GM18907 (cell line): ENCODE measurements at regions not wholly inside any gene's neighbourhood (a gene's known extent, or its start where the extent isn't known, plus 50 kb on each side); places are given as distances from the start of the nearest gene placed in this dataset.

Source experiments
- ATAC-seq: cut with Tn5 transposase; IDR thresholded peaks from one replicate; pipeline ENCODE4 v1.9.1; 2021; ENCODE audit warnings: mild to moderate bottlenecking, moderate library complexity; ENCODE audit not compliant: unreplicated experiment

DNA sequence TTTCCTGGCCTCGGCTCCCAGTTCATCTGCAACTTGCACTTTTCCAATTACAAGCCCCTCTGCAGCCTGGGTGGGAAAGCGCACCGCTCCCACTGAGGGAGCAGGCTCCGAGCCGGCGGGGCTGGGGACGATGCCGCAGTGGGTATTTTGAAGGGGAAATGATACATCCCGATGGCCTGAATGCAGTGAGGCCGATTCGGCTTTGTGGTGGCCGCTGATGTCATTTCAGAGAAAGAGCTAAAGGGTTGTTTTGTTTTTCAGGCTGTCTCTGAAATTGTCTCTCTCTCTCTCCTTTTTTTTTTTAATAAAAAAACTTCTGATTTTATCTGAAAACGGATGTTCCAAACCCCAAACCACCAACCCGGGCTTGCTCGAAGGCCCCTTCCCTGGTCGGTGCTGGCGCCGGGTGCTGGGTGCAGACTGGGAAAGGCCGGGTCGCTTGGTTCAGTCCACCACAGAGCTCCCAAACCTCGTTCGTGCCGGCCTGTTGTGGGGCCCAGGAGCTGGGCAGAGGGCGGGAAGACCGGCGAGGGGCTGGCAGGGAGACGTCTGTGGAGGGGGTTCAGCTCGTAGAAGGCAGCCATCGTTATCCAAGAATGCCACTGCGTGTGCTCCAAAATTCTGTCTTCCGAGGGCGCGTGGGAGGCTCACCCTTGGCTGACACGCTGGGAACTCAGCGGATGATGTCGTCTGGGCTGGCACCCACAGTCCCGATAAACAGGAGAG, 102.8 kb downstream of the FOXL1 start:
- ATAC-seq = no peak

DNA sequence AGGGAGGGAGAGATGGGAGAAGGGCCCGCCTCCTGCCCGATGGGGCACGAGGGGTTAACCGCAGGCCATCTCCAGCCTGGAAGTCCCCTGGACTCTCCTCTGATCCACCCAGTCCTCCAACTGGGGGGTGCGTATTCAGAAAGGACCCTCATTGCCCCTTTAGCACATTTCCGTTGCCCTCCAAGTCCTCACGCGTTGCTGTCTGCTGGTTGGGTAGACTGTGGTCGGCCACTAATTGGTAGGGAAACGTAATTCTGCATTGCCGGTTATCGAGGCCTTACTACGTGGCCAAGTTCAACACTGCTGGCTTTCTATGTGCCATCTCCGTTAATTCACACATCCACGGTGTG, 103.4 kb downstream of the FOXL1 start:
- ATAC-seq = no peak

DNA sequence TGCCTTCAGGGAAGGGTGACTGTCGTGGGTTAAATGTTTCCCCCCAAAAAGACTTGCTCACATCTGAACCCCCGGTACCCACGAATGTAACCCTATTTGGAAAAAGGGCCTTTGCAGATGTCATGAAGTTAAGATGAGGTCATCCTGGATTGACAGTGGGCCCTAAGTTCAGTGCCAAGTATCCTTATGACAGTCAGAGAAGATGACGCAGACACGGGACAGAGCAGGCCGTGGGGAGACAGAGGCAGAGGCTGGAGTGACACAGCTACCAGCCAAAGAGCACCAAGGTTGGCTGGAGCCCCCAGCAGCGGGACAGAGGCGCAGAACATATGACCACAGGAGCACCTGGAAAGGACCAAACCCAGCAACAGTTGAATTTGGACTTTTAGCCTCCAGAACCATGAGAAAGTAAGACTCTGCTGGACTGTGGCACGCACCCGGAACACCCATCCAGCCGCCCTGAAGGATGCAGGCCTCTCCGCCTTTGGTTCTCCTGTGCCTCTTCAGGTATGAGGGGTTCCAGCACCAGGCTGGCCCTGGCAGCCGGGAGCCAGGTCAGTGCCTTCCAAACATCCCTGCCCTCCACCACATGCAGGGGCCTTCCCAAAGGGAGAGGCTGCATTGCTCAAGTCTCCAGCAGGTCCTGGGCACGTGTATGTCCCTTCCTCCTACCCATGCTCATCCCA, 104.0 kb downstream of the FOXL1 start:
- ATAC-seq = no peak

DNA sequence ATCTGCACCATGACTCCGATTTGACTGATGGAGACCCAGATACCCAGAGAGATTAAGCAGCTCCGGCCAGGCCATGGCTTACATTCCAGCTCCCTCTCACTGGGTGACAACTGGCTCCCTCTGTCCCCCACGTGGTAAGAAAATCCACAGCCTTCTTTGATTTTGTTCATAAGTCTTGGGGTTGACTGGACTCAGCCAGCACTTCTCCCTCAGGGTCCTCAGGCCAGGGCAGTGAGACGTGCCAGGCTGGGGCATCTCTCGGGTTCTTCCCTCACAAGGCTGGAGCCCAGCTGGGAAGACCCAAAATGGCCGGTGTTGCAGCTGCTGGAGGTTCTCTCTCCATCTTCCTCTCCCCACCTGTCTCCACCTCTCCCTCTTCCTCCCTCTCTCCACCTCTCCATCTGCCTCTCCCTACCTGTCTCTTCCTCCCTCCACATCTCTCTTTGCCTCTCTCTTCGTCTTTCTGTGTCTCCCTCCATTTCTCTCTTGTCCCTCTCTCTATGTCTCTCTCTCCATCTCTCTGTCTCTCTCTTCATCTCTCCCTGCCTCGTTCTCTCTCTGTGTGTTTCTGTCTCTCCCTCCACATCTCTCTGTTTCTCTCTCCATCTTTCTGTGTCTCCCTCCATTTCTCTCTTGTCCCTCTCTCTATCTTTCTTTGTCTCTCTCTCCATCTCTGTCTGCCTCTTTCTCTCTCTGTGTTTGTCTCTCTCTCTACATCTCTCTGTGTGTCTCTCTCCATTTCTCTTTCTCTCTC, 105.3 kb downstream of the FOXL1 start:
- no peak for ATAC-seq

DNA sequence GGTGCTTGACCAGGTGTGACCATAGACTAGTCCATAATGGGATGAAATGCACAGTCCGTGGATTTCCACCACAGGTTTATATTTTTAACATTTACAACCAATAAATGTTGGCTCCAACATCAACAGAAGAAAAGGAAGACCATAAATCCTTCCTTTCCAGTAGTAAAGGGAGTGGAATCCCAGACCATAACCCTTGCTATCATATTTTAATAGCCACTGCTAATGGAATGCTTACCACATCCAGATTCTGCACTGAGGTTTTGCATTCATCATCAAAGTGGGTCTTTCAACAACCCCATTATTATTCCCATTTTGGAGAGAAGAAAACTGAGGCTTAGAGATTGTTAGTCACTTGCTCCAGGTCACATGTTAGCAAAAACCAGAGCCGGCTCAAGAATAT, 106.7 kb downstream of the FOXL1 start:
- ATAC-seq = no peak

DNA sequence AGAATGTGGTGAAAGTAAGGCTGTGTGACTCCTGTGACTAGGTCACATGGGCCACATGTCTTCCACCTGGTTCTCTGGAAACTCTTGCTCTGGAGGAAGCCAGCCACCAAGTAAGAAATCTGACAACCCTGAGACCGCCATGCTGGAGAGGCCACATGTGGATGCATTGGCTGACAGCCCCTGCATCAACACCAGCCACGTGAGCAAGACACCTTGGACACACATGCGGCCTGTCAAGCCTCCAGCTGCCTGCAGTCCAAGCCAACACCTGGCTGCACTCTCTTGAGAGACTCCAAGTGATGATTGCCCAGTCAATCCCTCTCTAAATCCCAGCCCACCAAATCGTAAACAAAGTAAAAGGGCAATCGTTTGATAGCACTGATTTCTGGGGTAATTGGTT, 112.6 kb downstream of the FOXL1 start:
- ATAC-seq = no peak

DNA sequence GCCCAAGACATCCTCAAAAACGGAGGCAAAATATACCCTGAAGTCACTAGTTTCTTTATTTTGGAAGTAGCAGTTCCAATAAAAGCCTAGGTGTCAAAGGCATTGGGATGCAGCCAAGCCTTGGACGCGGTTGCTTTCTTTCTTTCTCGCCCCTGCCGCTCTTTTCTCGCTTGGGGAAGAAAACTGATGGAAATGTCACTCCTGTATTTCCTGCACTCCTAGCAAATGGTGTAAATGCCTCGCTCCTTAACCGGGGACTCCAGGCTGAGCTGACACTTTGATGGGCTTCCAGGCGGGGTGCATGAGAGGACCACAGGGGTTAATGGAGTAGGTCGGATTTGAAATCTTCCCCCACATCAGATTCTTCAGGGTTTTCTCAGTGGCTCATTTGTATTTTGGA, 114.1 kb downstream of the FOXL1 start:
- ATAC-seq = no peak

DNA sequence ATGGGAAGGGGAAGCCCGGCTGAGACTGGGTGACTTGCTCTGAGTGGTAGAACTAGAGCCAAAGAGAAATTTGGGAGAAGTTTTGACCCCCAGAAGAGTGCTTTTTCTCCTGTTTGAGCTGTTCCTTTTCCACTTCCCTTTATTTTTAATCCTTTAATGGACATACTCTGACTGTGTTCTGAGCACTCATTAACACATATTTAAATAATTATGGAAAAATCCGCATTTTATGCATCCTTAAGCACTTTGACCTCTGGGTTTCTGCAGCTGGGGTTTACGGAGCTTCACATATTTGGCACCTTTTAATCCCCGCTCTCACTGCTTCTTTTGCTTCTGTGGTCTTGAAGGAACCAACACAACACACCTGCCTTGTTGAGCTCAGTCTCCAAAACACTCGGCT, 114.7 kb downstream of the FOXL1 start:
- no peak for ATAC-seq

DNA sequence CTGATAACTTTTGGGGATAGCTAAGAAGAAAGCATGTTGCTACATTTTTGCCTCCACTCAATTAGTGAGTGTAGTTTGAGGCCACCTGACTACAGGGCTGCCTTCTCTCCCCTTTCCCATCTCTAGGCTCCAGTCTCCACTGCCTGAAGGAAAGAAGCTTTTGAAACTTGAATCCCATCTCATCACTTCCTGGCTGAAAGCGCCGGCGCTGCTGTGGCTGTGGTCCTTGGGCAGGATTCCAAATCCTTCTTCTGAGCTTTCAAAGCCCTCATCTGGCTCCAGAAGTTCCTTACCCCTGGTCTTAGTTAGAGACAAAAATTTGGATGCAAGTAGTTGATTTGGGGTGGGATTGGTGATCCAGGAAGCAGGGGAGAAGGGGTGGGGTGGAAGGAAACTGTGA, 119.4 kb downstream of the FOXL1 start:
- no peak for ATAC-seq

DNA sequence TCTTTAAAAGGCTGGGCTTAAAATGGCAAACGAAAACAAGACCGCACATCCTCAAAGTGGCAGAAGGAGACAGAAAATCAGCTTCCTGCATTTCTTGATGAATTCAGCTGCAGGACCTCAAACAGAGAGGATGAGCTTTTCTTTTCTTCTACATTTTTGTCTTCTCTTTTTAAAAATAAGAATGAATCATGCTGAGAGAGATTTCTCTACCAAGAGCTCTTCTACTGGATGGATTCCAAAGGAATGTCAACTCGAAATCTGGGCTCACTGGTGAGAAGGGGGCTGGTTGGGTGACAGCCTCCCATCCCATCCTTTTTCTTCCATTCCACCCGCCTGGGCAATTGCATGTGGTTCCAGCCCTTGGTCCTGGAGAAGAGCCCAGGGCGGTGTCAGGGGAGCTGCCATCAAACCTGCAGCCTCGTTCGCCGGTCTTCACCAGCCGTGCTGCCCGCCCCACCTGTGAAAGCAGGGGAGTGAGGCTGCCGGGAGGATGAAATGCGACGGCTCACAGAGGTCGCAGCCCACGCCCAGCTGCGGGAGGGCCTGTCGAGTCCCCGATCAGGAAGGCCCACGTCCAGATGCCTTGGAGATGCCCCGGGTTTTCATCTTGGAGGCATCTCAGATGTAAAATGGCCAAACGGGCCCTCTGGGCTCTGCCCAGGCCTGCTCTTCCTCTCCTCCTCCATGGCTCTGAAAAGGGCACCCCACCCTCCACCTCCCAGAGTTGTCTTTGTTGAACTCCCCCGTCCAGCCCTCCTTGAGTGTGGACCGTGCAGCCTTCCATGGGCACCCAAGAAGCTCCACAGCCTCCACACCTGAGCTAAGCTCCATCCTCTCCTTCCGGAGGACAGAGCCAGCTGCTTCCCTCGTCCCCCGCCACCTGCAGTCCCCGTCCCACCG, 121.9 kb downstream of the FOXL1 start:
- ATAC-seq = no peak

DNA sequence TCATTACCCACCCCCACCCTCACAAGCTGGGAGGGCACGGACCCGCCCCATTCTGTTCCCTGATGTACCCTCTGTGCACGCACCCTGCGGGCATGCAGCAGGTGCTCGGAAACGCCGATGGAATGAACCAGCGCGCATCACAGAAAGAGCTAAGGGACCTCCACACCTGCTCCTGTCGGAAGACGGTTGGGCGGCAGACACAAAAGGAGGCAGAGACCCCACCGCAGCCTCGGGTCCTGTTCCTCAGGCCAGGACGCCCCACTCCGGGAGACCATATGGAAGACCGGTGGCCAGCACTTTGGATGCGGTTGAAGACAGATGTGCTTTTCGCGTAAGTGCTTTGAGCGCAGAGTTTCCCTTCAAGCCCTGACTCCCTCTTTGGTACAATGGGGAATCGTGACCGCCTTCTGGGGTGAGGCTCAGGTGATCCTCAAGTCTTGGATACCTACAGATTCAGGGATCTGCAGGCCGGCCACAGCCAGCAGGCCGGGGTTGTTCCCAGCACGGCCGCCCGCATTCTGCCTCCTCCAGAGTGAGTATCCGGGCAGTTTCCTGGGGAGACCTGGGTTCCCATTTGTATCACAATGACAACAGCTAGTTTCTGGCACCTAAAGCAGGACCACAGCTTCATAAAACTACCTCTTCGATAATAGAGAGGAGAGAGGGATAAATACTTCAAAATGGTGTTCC, 123.1 kb downstream of the FOXL1 start:
- ATAC-seq = no peak

DNA sequence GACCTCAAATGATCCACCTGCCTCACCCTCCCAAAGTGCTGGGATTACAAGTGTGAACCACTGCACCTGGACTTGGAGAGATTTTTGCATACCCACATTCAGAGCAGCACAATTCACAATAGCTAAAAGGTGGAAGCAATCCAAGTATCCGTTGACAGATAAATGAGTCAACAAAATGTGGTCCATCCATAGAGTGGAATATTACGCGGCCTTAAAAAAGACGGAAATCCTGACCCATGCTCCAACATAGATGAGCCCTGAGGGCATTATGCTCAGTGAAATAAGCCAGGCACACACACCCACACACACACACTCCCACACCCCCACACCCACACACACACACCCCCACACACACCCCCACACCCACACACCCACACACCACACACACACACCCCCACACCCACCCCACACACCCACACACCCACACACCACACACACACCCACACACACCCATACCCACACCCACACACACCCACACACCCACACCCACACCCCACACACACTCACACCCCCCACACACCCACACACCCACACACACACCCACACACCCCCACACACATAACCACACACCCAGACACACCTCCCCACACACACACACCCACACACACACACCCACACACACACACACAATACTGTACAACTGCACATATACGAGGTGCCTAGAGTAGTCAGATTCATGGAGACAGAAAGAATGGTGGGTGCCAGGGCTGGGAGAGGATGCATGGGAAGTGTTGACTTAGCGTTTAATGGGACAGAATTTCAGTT, 124.7 kb downstream of the FOXL1 start:
- no peak for ATAC-seq

DNA sequence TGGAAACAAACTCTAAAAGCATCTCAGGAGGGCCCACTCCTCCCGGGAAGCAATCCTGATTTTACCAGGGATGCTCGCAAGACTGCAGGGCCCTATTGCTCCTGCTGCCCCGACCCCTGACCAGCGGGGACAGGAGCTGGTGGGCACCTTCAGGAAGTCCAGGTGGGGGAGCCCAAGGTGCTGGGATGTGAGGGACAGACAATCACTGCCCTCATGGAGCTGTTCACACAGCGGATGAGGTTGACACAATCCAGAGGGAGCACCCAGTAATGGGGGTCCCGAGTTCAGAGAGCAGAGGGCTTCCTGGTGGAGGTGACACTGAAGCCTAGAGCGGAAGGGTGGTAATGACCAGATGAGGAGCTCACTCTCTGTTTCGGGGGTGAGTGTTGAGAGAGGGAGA, 126.2 kb downstream of the FOXL1 start:
- no peak for ATAC-seq

DNA sequence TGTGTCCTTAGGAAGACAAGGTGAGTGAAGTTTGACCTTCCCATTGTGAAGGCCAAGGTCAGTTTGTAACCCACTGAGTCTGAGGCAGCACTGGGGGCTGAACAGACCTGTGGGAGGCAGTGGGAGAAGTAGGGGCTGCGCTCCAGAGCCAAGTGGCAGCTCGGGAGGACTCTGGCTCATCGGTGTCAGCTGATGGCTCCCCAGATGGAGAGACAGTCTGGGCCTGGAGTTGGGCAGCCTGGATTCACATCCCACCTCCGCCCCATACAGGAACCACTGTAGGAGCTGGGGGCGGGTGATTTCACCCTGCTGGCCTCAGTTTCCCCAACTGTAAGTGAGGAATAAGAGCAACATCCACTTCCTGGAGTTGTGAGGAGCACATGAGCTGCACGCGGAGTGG, 128.4 kb downstream of the FOXL1 start:
- no peak for ATAC-seq

DNA sequence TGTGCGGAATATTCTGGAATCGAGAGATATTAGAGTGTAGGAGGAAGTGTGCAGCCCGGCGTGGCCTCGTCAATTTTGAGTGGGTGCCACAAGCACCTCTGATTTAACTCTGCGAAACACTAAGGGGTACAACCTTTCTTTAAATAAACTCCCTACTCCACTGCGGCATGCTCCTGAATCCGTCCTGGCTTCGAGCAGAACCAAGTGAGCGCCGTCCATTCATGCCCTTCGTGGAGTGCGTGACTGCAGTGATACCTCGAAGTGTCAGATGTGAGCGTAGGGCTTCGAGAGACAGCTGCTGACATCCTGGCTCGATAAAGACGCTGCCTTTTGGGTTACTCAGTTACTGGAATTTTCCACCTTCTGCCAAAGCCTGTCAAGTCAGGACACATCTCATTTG, 128.8 kb downstream of the FOXL1 start:
- ATAC-seq = no peak

DNA sequence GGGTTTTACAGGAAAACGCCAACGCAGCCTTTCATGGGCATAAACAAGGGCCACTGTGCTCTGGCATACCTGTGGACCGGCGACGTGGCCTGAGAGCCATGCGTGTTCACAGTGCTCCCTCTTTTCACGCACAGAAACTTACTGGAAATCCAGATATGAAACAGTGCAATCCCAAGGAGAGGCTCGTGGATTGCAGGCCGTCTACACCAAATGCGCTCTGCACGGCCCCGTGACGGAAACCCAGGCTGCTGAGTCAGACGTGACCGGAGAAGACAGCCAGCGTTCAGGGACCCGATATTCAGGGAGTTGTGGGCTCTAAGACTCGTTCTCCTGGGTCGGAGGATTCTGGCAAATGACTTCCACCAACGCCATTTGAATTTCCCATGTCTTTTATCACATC, 129.2 kb downstream of the FOXL1 start:
- no peak for ATAC-seq

DNA sequence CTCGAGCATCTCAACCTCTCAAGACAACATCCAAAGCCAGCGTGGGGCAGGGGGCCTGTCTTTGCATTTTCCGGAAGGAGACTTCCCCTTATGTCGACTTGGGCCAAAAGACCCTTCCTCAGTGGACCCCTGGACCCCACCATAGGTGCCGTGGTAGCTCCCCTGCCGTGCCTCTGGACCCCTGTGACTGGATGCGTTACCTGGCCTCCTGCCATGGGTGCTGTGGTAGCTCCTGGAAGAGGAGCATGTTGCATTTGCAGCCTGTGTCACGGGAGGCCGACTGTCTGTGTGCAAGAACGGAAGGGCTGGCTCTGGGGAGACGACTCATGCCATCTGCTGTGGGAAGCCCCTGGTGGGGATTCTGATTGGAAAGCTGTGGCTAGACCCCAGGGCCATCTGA, 130.1 kb downstream of the FOXL1 start:
- no peak for ATAC-seq

DNA sequence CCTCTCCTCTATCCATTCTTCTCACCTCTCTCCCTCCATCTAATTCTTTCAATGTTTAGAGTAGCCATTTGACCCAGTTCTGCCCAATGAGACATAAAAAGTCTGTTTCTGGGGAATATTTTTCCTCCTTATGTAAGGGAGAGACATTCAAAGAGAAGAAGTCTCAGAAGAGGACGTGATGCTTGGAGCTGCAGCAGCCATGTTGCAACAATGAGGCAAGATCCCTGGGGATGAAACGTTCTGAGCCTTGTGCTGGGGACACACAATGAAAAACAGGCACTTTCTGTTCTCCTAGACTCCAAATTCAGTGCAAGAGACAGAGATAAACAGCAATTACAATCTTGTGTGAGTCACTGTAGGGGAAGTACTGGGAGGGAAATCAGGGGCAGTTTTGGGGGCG, 130.8 kb downstream of the FOXL1 start:
- no peak for ATAC-seq

DNA sequence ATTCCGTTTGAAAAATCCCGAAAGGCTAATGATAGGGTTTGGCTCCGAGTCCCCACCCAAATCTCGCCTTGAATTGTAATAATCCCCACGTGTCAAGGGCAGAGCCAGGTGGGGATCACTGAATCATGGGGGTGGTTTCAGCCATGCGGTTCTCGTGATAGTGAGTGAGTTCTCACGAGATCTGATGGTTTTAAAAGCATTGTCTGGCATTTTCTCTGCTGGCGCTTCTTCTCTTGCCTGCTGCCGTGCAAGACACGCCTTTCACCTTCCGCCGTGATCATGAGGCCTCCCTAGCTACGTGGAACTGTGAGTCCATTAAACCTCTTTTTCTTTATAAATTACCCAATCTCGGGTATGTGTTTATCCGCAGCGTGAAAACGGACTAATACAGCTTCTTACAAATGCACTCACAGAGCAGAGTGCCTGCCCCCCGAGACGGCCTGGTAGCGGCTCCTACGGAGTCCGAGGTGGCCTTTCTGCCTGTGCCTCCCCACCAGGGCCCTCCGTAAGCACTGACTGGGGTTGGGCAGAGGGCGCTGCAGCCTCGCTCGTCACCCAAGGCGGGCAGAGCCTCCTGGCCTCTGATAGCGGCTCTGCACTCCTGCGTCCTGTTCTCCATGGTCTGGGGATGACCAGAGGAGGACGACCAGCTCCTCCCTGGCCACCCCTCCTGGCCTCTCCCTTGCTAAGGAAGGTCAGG, 131.7 kb downstream of the FOXL1 start:
- ATAC-seq = no peak
